VCaP (cell line): ENCODE measurements at regions not wholly inside any gene's neighbourhood (a gene's known extent, or its start where the extent isn't known, plus 50 kb on each side); places are given as distances from the start of the nearest gene placed in this dataset.
A peak's percentile ranks its signal among the peaks of the same experiment; 100 is the strongest.

Source experiments
- H3K27ac ChIP-seq: fragments of 450-650 bp; 2 replicates; pipeline ENCODE4 v1.5.1; 2017
- TF ChIP-seq, protein P1 (sequence below): fragments of 450-650 bp; conservative IDR thresholded peaks from 2 replicates; pipeline ENCODE4 v1.5.1; 2017; ENCODE audit warnings: mild to moderate bottlenecking, moderate library complexity

GRCh38 chr7:142413280-142414000, 155.6 kb upstream of the PRSS58 start:
- H3K27ac ChIP-seq = no peak overlapping the region
- TF ChIP-seq, protein P1, sequence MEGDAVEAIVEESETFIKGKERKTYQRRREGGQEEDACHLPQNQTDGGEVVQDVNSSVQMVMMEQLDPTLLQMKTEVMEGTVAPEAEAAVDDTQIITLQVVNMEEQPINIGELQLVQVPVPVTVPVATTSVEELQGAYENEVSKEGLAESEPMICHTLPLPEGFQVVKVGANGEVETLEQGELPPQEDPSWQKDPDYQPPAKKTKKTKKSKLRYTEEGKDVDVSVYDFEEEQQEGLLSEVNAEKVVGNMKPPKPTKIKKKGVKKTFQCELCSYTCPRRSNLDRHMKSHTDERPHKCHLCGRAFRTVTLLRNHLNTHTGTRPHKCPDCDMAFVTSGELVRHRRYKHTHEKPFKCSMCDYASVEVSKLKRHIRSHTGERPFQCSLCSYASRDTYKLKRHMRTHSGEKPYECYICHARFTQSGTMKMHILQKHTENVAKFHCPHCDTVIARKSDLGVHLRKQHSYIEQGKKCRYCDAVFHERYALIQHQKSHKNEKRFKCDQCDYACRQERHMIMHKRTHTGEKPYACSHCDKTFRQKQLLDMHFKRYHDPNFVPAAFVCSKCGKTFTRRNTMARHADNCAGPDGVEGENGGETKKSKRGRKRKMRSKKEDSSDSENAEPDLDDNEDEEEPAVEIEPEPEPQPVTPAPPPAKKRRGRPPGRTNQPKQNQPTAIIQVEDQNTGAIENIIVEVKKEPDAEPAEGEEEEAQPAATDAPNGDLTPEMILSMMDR = no peak

- TF ChIP-seq, protein P1 = peak; percentile 66
- H3K27ac ChIP-seq = no peak overlapping the region
These were observed 154.8 kb upstream of the PRSS58 start for GRCh38 chr7:142412551-142413193.

- TF ChIP-seq, protein P1 = no peak
- H3K27ac ChIP-seq = no peak overlapping the region
These were observed 151.6 kb upstream of the PRSS58 start for GRCh38 chr7:142409471-142409870.

GRCh38 chr7:142408794-142409193, 150.9 kb upstream of the PRSS58 start:
- TF ChIP-seq, protein P1 = no peak
- no peak overlapping the region for H3K27ac ChIP-seq

DNA sequence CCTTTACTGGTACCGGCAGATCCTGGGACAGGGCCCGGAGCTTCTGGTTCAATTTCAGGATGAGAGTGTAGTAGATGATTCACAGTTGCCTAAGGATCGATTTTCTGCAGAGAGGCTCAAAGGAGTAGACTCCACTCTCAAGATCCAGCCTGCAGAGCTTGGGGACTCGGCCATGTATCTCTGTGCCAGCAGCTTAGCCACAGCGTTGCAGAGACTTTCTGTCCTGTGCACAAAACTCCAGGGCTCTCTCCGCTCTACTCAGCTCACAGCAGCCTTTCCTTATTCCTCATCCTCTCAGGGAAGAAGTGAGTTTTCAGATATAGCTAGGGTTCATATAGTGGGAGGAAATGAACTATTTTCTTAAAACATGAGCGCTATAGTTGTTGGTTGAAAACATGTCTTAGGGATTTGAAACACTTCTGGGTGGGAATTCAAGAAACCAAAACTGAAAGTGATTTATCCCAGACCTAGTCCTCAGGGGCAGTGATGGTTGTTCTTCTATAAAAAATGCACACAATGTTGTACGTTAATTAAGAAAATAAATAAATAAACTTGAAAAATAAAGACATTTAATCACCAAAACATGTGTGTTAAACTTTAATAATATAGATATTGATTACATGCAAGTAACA, 150.2 kb upstream of the PRSS58 start:
- TF ChIP-seq, protein P1 = no peak
- no peak overlapping the region for H3K27ac ChIP-seq

- TF ChIP-seq, protein P1 = no peak
- H3K27ac ChIP-seq = no peak overlapping the region
These were observed 147.4 kb upstream of the PRSS58 start for GRCh38 chr7:142405122-142405765.

DNA sequence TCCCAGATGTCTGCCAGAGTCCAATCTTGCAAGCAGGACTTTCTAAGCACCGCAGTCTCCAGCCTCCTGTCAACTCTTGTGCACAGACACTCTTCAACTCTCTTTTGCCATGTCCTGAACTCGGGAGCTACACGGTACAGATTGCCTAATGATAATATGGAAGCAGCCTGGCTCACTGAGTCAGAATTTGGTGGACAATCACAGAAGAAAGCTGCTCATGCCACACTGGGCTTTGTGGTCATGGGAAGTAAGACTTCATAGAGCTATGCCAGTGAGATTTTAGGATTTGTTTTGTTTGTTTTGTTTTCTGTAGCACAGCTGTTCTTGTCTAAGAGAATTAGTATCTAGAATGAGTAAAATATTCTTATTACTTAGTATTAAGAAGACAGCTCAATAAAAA, 144.1 kb upstream of the PRSS58 start:
- TF ChIP-seq, protein P1 = no peak
- H3K27ac ChIP-seq = no peak overlapping the region
